GM06990 (cell line): ENCODE measurements at regions not wholly inside any gene's neighbourhood (a gene's known extent, or its start where the extent isn't known, plus 50 kb on each side); places are given as distances from the start of the nearest gene placed in this dataset.

Source experiments
- DNase-seq: peaks from one replicate; pipeline ENCODE4 v3.0.0-alpha.2; 2011; ENCODE audit not compliant: insufficient read length; ENCODE audit errors: extremely low read depth
- H3K27me3 ChIP-seq: replicated peaks from 2 replicates; pipeline ENCODE4 v1.6.0; 2011; ENCODE audit warnings: low read length; ENCODE audit not compliant: control insufficient read depth, insufficient read depth
- H3K36me3 ChIP-seq: 2 replicates; pipeline ENCODE4 v1.5.1; 2011; ENCODE audit warnings: low read length; ENCODE audit not compliant: control insufficient read depth, insufficient read depth
- H3K4me3 ChIP-seq: replicated peaks from 2 replicates; pipeline ENCODE4 v1.5.1; 2011; ENCODE audit warnings: low read depth, mild to moderate bottlenecking, control low read depth, low read length
- CTCF ChIP-seq: IDR thresholded peaks from 2 replicates; pipeline ENCODE4 v1.5.1; 2011; ENCODE audit warnings: low read length, control low read depth, mild to moderate bottlenecking, inconsistent platforms; ENCODE audit not compliant: insufficient read depth, poor library complexity, severe bottlenecking

DNA sequence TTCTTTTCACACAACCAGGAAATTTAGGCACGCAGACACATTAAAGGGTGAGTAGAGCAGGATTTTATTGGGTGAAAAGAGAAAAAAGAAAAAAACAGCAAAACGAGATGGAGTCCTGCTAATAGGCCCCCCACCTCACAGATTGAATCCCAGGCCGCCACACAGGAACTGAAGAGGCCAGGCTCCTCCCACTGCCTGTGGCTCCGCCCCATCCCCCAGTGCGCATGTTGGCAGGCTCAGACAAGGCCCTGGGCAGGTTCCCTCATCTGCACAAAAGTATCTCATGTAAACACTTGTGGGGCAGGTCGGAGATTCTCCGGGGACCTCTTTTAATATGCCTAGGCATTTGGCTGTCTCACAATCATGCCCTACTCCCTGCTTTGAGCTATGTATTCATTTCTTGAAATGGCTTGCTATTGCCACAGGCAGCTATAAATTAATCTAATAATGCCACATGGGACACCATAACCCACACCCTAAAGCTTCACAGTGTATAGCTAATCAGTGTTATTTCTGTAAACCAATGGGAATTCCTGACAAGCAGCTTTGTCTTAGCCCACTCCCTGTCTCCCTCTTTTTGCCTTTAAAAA is 76.2 kb upstream of the KIF5B start:
- TF ChIP-seq CTCF = no peak
- no peak overlapping the region for H3K4me3 ChIP-seq
- no peaks in the 10 kb centered on the region for H3K27me3 ChIP-seq
- no peak for DNase-seq
- H3K36me3 ChIP-seq = no peaks in the 10 kb centered on the region

DNA sequence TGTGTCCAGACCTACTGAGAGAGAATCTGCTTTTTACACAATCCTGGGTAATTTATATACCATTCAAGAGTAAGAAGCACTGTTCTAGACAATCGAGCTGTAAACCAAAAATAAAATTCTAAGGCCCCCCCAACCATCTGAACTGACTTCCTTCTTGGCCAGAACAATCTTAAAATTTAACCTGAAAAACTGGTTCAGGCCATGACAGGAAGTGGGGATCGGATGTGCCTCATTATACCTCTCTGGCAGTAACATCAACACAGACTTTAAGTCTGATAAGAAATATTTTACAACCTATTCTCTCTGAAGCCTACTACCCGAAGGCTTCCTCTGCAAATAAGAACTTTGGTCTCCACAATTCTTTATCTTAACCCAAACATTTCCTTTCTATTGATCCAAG is 75.2 kb upstream of the KIF5B start:
- TF ChIP-seq CTCF = no peak

GRCh38 chr10:32130788-32131187 is 74.6 kb upstream of the KIF5B start:
- H3K27me3 ChIP-seq = no peaks in the 10 kb centered on the region
- no peak for TF ChIP-seq CTCF

More for the DNA sequence above, 75.2 kb upstream of the KIF5B start:
- no peak for DNase-seq
- no peaks in the 10 kb centered on the region for H3K27me3 ChIP-seq
- H3K36me3 ChIP-seq = no peaks in the 10 kb centered on the region
- no peak overlapping the region for H3K4me3 ChIP-seq

DNA sequence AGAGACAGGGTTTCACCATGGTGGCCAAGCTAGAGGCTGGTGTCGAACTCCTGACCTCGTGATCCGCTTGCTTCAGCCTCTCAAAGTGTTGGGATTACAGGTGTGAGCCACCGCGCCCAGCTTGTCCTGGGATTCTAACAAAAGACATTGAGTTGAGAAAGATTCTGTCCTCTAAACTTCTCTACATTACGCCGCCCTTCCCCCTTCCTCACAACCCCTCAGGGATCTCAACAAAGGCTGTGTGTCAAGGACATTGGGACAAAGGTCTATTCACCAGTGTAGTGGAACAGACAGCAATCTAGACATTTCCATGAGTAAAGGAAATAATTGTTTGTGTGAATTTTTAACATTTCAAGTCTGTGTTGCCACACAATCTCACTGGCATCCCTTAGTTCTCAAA is 68.8 kb upstream of the KIF5B start:
- no peaks in the 10 kb centered on the region for H3K36me3 ChIP-seq
- H3K4me3 ChIP-seq = no peak overlapping the region
- DNase-seq = no peak
- TF ChIP-seq CTCF = no peak
- no peaks in the 10 kb centered on the region for H3K27me3 ChIP-seq

More at GRCh38 chr10:32130788-32131187, 74.6 kb upstream of the KIF5B start:
- no peak for DNase-seq
- Histone ChIP-seq H3K36me3 (no peaks in the 10 kb centered on the region), H3K4me3 (no peak overlapping the region)

DNA sequence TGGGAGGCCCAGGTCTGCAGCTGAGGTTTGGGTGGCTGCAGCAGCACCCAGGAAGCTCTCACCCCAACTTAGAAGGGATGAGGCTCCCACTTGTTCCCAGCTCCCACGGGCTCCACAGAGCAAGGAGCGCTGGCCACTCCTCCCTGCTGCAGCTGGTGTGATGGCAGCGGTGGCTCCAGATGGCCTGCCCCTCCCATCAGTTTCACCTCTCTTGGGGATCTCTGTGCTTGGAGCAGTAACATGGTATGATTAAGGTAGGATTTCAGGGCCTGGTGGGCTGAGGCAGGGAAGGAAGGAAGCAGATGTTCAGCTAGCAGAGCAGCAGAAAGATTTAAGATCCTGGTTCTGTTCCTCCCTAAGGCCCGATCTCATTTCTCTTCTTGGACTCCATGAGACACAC is 66.8 kb upstream of the KIF5B start:
- no peak for DNase-seq
- no peaks in the 10 kb centered on the region for H3K36me3 ChIP-seq
- TF ChIP-seq CTCF = no peak

DNA sequence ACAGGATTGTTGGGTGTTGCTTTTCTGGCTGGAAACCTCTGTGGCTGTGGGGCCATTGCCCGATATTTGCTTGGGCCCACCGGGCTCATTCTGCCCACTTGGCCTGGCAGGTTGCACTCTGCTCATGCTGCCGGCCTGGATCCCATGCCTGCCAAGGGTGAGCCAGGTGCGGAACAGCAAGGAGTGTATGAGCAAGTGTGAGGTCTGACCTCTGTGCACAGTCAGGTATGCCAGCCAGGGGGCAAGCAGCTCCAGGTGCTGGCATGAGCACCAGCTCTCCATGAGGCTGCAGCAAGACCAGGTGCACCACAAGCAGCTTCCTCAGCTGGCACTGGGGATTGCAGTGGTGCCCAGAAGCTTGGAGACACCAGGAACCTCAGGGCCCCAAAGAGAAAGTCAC is 65.4 kb upstream of the KIF5B start:
- H3K4me3 ChIP-seq = no peak overlapping the region
- no peak for DNase-seq
- TF ChIP-seq CTCF = no peak
- H3K36me3 ChIP-seq = no peaks in the 10 kb centered on the region
- no peaks in the 10 kb centered on the region for H3K27me3 ChIP-seq

More for the DNA sequence above, 66.8 kb upstream of the KIF5B start:
- Histone ChIP-seq H3K27me3 (no peaks in the 10 kb centered on the region), H3K4me3 (no peak overlapping the region)
